Neutrophil (primary cell): ENCODE measurements at regions not wholly inside any gene's neighbourhood (a gene's known extent, or its start where the extent isn't known, plus 50 kb on each side); places are given as distances from the start of the nearest gene placed in this dataset.

Experiments used
- H3K27ac ChIP-seq: fragments of 200-600 bp; sonication (generic); 2 replicates; pipeline ENCODE4 v1.5.1; 2016; ENCODE audit warnings: mild to moderate bottlenecking, moderate library complexity
- H3K27me3 ChIP-seq: fragments of 200-600 bp; sonication (generic); 2 replicates; pipeline ENCODE4 v1.6.0; 2016; ENCODE audit warnings: mild to moderate bottlenecking
- H3K36me3 ChIP-seq: fragments of 200-600 bp; sonication (generic); 2 replicates; pipeline ENCODE4 v1.5.1; 2017
- H3K4me1 ChIP-seq, 2 experiments: fragments of 200-600 bp in 1 of 2; sonication (generic) in 1 of 2; 1 replicate in 1 of 2; 2 replicates in 1 of 2; pipeline versions ENCODE4 v1.5.1 to v1.6.1; 2013 to 2016; ENCODE audit warnings: low read depth in 1 of 2, low read length in 1 of 2, mild to moderate bottlenecking in 1 of 2, moderate library complexity in 1 of 2; ENCODE audit not compliant: control insufficient read depth in 1 of 2, insufficient read depth in 1 of 2
- H3K4me3 ChIP-seq, 2 experiments: fragments of 200-600 bp in 1 of 2; sonication (generic) in 1 of 2; 1 replicate in 1 of 2; 2 replicates in 1 of 2; pipeline ENCODE4 v1.5.1; 2013 to 2016; ENCODE audit warnings: low read depth in 1 of 2, low read length in 1 of 2, mild to moderate bottlenecking in 1 of 2, moderate library complexity in 1 of 2
- H3K9me3 ChIP-seq: fragments of 200-600 bp; sonication (generic); 2 replicates; pipeline ENCODE4 v1.5.1; 2016
- CTCF ChIP-seq: fragments of 200-600 bp; sonication (generic); IDR thresholded peaks from 2 replicates; pipeline ENCODE4 v1.5.1; 2016; ENCODE audit warnings: antibody characterized with exemption

GRCh38 chr6:22113026-22113766 is 183.6 kb downstream of the PRL start:
- peaks cover 10 to 31% of the 10 kb centered on the region in 2 experiments for H3K4me1 ChIP-seq
- no peaks in the 10 kb centered on the region for H3K27me3 ChIP-seq
- H3K36me3 ChIP-seq, result no peaks in the 10 kb centered on the region
- H3K27ac ChIP-seq, result no peak overlapping the region
- no peaks in the 10 kb centered on the region for H3K9me3 ChIP-seq
- TF ChIP-seq CTCF, result no peak
- H3K4me3 ChIP-seq, result no peak overlapping the region

- TF ChIP-seq CTCF, result no peak
- Histone ChIP-seq H3K4me3 (no peak overlapping the region), H3K27me3 (no peaks in the 10 kb centered on the region), H3K9me3 (no peaks in the 10 kb centered on the region), H3K27ac (no peak overlapping the region), H3K36me3 (no peaks in the 10 kb centered on the region), H3K4me1 (peaks cover 10 to 31% of the 10 kb centered on the region in 2 experiments)
Observed at GRCh38 chr6:22115559-22115958, 181.3 kb downstream of the PRL start.

- no peak overlapping the region for H3K27ac ChIP-seq
- no peak for TF ChIP-seq CTCF
- no peaks in the 10 kb centered on the region for H3K36me3 ChIP-seq
- H3K4me1 ChIP-seq, result peaks cover 10 to 25% of the 10 kb centered on the region in 2 experiments
- H3K9me3 ChIP-seq, result no peaks in the 10 kb centered on the region
- no peak overlapping the region for H3K4me3 ChIP-seq
- no peaks in the 10 kb centered on the region for H3K27me3 ChIP-seq
Observed at GRCh38 chr6:22117631-22118030, 179.2 kb downstream of the PRL start.

- no peaks in the 10 kb centered on the region for H3K36me3 ChIP-seq
- no peaks in the 10 kb centered on the region for H3K27me3 ChIP-seq
- TF ChIP-seq CTCF, result no peak
- H3K4me3 ChIP-seq, result no peak overlapping the region
- peaks cover 6 to 13% of the 10 kb centered on the region in 2 experiments for H3K4me1 ChIP-seq
- H3K9me3 ChIP-seq, result no peaks in the 10 kb centered on the region
- H3K27ac ChIP-seq, result no peak overlapping the region
Observed at GRCh38 chr6:22119500-22119899, 177.3 kb downstream of the PRL start.

GRCh38 chr6:22124756-22125155 is 172.1 kb downstream of the PRL start:
- no peaks in the 10 kb centered on the region for H3K27me3 ChIP-seq
- H3K4me1 ChIP-seq, result no peaks in the 10 kb centered on the region
- H3K36me3 ChIP-seq, result no peaks in the 10 kb centered on the region
- TF ChIP-seq CTCF, result no peak
- H3K9me3 ChIP-seq, result no peaks in the 10 kb centered on the region
- H3K27ac ChIP-seq, result no peak overlapping the region
- no peak overlapping the region for H3K4me3 ChIP-seq
